BE2C (cell line): ENCODE measurements at regions not wholly inside any gene's neighbourhood (a gene's known extent, or its start where the extent isn't known, plus 50 kb on each side); places are given as distances from the start of the nearest gene placed in this dataset.

Experiments used
- DNase-seq: peaks from one replicate; pipeline ENCODE4 v3.0.0-alpha.2; 2020
- H3K27me3 ChIP-seq: fragments of 250-450 bp; sonication (Bioruptor Pico); 2 replicates; pipeline ENCODE4 v1.5.1; 2020; ENCODE audit warnings: mild to moderate bottlenecking
- H3K36me3 ChIP-seq: fragments of 250-450 bp; sonication (Bioruptor Pico); 2 replicates; pipeline ENCODE4 v1.5.1; 2020; ENCODE audit warnings: mild to moderate bottlenecking
- H3K4me1 ChIP-seq: fragments of 250-450 bp; sonication (Bioruptor Pico); 2 replicates; pipeline ENCODE4 v1.5.1; 2020
- H3K4me3 ChIP-seq: 2 replicates; pipeline ENCODE4 v1.5.1; 2011; ENCODE audit warnings: low read depth, low read length
- H3K9me3 ChIP-seq: fragments of 250-450 bp; sonication (Bioruptor Pico); 2 replicates; pipeline ENCODE4 v1.5.1; 2020
- CTCF ChIP-seq: IDR thresholded peaks from 2 replicates; pipeline ENCODE4 v1.5.1; 2012; ENCODE audit warnings: mild to moderate bottlenecking, low read depth, low read length

GRCh38 chr5:3331819-3332218 is 263.8 kb upstream of the IRX1 start:
- H3K4me3 ChIP-seq, result no peak overlapping the region
- no peaks in the 10 kb centered on the region for H3K27me3 ChIP-seq
- H3K9me3 ChIP-seq, result no peaks in the 10 kb centered on the region
- TF ChIP-seq CTCF, result no peak
- no peak for DNase-seq
- no peaks in the 10 kb centered on the region for H3K36me3 ChIP-seq
- H3K4me1 ChIP-seq, result no peaks in the 10 kb centered on the region

- no peak for TF ChIP-seq CTCF
- Histone ChIP-seq H3K4me1 (no peaks in the 10 kb centered on the region), H3K4me3 (no peak overlapping the region), H3K27me3 (no peaks in the 10 kb centered on the region), H3K9me3 (no peaks in the 10 kb centered on the region), H3K36me3 (no peaks in the 10 kb centered on the region)
- no peak for DNase-seq
Observed at GRCh38 chr5:3330442-3330841, 265.2 kb upstream of the IRX1 start.

GRCh38 chr5:3329427-3329826 is 266.2 kb upstream of the IRX1 start:
- Histone ChIP-seq H3K4me3 (no peak overlapping the region), H3K36me3 (no peaks in the 10 kb centered on the region), H3K9me3 (no peaks in the 10 kb centered on the region), H3K4me1 (no peaks in the 10 kb centered on the region), H3K27me3 (no peaks in the 10 kb centered on the region)
- DNase-seq, result no peak
- no peak for TF ChIP-seq CTCF

- H3K27me3 ChIP-seq, result no peaks in the 10 kb centered on the region
Observed at GRCh38 chr5:3326841-3327232, 268.8 kb upstream of the IRX1 start.

GRCh38 chr5:3325972-3326840 is 269.4 kb upstream of the IRX1 start:
- no peaks in the 10 kb centered on the region for H3K36me3 ChIP-seq
- no peak overlapping the region for H3K4me3 ChIP-seq
- TF ChIP-seq CTCF, result no peak
- DNase-seq, result no peak
- H3K9me3 ChIP-seq, result peaks cover 5% of the 10 kb centered on the region; the same call in 1 of the 2 replicates
- H3K4me1 ChIP-seq, result no peaks in the 10 kb centered on the region
- H3K27me3 ChIP-seq, result no peaks in the 10 kb centered on the region

More at GRCh38 chr5:3326841-3327232, 268.8 kb upstream of the IRX1 start:
- DNase-seq, result no peak
- Histone ChIP-seq H3K4me3 (no peak overlapping the region), H3K4me1 (no peaks in the 10 kb centered on the region), H3K36me3 (no peaks in the 10 kb centered on the region), H3K9me3 (peaks cover 5% of the 10 kb centered on the region; the same call in 1 of the 2 replicates)
- TF ChIP-seq CTCF, result no peak
